Right ventricle myocardium inferior (tissue), 1 donor: ENCODE measurements at regions not wholly inside any gene's neighbourhood (a gene's known extent, or its start where the extent isn't known, plus 50 kb on each side); places are given as distances from the start of the nearest gene placed in this dataset.

Source experiments
- ATAC-seq: fragments of 200-7000 bp; cut with Tn5 transposase; one replicate; pipeline ENCODE4 v1.9.1; 2020; ENCODE audit warnings: mild to moderate bottlenecking, moderate library complexity
- DNase-seq: peaks from one replicate; pipeline ENCODE4 v3.0.0; 2021; ENCODE audit errors: missing footprints
- intact Hi-C: fragments of 100-400 bp; cut with DNase I; formaldehyde crosslinking; loops from one replicate; pipeline ENCODE4 v1.11.0; 2022
- donor health status: DM: no; HTN: yes; CAD: no; lungs with severe emphysema.

- DNase-seq (no peak), ATAC-seq (no peak)
- intact Hi-C loops = no loop called here
Observed at GRCh38 chr15:31843426-31844055, 186.8 kb upstream of the CHRNA7 start.

GRCh38 chr15:31845791-31846190 is 184.5 kb upstream of the CHRNA7 start:
- no peak for DNase-seq
- no peak for ATAC-seq
- intact Hi-C loops = no loop called here

GRCh38 chr15:31847961-31848360 is 182.4 kb upstream of the CHRNA7 start:
- intact Hi-C loops = no loop called here
- DNase-seq (no peak), ATAC-seq (no peak)

GRCh38 chr15:31848621-31849020 is 181.7 kb upstream of the CHRNA7 start:
- ATAC-seq (peak; percentile 71), DNase-seq (no peak)
- intact Hi-C loops = no loop called here

- DNase-seq (no peak), ATAC-seq (no peak)
- intact Hi-C loops = no loop called here
Observed at GRCh38 chr15:31852933-31853799, 177.1 kb upstream of the CHRNA7 start.

GRCh38 chr15:31856581-31856980 is 173.7 kb upstream of the CHRNA7 start:
- intact Hi-C loops = no loop called here
- DNase-seq (no peak), ATAC-seq (no peak)

GRCh38 chr15:31857194-31857593 is 173.1 kb upstream of the CHRNA7 start:
- DNase-seq (no peak), ATAC-seq (no peak)
- intact Hi-C loops = no loop called here

GRCh38 chr15:31858026-31858425 is 172.3 kb upstream of the CHRNA7 start:
- intact Hi-C loops = no loop called here
- ATAC-seq (no peak), DNase-seq (no peak)

GRCh38 chr15:31866248-31866647 is 164.1 kb upstream of the CHRNA7 start:
- no peak for ATAC-seq
- intact Hi-C loops = no loop called here
- DNase-seq = no peak

- peak; percentile 37 for ATAC-seq
- no peak for DNase-seq
- intact Hi-C loops = no loop called here
Observed at GRCh38 chr15:31867536-31868442, 162.5 kb upstream of the CHRNA7 start.

- intact Hi-C loops = no loop called here
- no peak for ATAC-seq
- DNase-seq = no peak
Observed at GRCh38 chr15:31869686-31870307, 160.5 kb upstream of the CHRNA7 start.

GRCh38 chr15:31870328-31871165 is 159.8 kb upstream of the CHRNA7 start, which contains the start of gene OTUD7A:
TSS of gene OTUD7A (minus strand) at chr15:31870673.
- peak; percentile 90 for DNase-seq
- intact Hi-C loops = no loop called here

GRCh38 chr15:31871166-31871886 is 159.0 kb upstream of the CHRNA7 start:
- DNase-seq = no peak
- peak; percentile 10 for ATAC-seq
- intact Hi-C loops = no loop called here

More at GRCh38 chr15:31870328-31871165, 159.8 kb upstream of the CHRNA7 start, which contains the start of gene OTUD7A:
- peak; percentile 97 for ATAC-seq

- DNase-seq (no peak), ATAC-seq (no peak)
- intact Hi-C loops = no loop called here
Observed at GRCh38 chr15:31871887-31872281, 158.4 kb upstream of the CHRNA7 start.

- ATAC-seq = no peak
Observed at GRCh38 chr15:31887246-31887645, 143.1 kb upstream of the CHRNA7 start.

GRCh38 chr15:31892513-31892912 is 137.8 kb upstream of the CHRNA7 start:
- ATAC-seq (no peak), DNase-seq (no peak)
- intact Hi-C loops = no loop called here

More at GRCh38 chr15:31887246-31887645, 143.1 kb upstream of the CHRNA7 start:
- intact Hi-C loops = no loop called here
- DNase-seq = no peak

GRCh38 chr15:31893780-31894179 is 136.5 kb upstream of the CHRNA7 start:
- no peak for ATAC-seq
- no peak for DNase-seq
- intact Hi-C loops = no loop called here
